Peyer's patch (tissue), 4 donors: ENCODE measurements at regions not wholly inside any gene's neighbourhood (a gene's known extent, or its start where the extent isn't known, plus 50 kb on each side); places are given as distances from the start of the nearest gene placed in this dataset.

Experiments used
- DNase-seq, 3 donors: peaks; one replicate each; pipeline ENCODE4 v3.0.0-alpha.2; 2017 to 2019
- H3K27ac ChIP-seq, 4 donors: fragments of 200-600 bp; sonication (generic); one replicate each; pipeline ENCODE4 v1.5.1; 2016 to 2019
- H3K27me3 ChIP-seq, 2 donors: fragments of 200-600 bp; sonication (generic); one replicate each; pipeline ENCODE4 v1.5.1; 2019
- H3K36me3 ChIP-seq, 3 donors: fragments of 200-600 bp; sonication (generic); one replicate each; pipeline ENCODE4 v1.5.1; 2016 to 2019
- H3K4me1 ChIP-seq, 4 donors: fragments of 200-600 bp; sonication (generic); one replicate each; pipeline ENCODE4 v1.5.1; 2016 to 2019
- H3K4me3 ChIP-seq, 4 donors: fragments of 200-600 bp; sonication (generic); 1 replicate in 3 of 4; 2 replicates in 1 of 4; pipeline ENCODE4 v1.5.1; 2016 to 2019; ENCODE audit warnings: mild to moderate bottlenecking in 1 of 4
- H3K9me3 ChIP-seq, 4 donors: fragments of 200-600 bp; sonication (generic); one replicate each; pipeline ENCODE4 v1.5.1; 2016 to 2019; ENCODE audit warnings: mild to moderate bottlenecking in 1 of 4
- CTCF ChIP-seq, 6 experiments: fragments of 450-650 bp in 4 of 6; fragments of 200-600 bp in 2 of 6; sonication (generic) in 1 of 6; IDR thresholded peaks; one replicate each; pipeline ENCODE4 v1.5.1; 2017 to 2019; ENCODE audit warnings: antibody characterized with exemption in 6 of 6, mild to moderate bottlenecking in 3 of 6, moderate library complexity in 1 of 6
- POLR2A ChIP-seq, 2 donors: fragments of 450-650 bp; IDR thresholded peaks; one replicate each; pipeline ENCODE4 v1.5.1; 2017; ENCODE audit warnings: antibody characterized with exemption in 2 of 2, mild to moderate bottlenecking in 2 of 2, moderate library complexity in 2 of 2

GRCh38 chr4:13238936-13239335 lies 245.2 kb downstream of the RAB28 start:
- Histone ChIP-seq H3K36me3 (no peaks in the 10 kb centered on the region), H3K9me3 (no peaks in the 10 kb centered on the region), H3K27me3 (no peaks in the 10 kb centered on the region), H3K4me1 (no peaks in the 10 kb centered on the region), H3K4me3 (no peak overlapping the region), H3K27ac (no peak overlapping the region)
- TF ChIP-seq POLR2A (IDR thresholded peaks at IDR 0.05) (no peak), CTCF (IDR thresholded peaks at IDR 0.05) (no peak)
- no peak for DNase-seq

- no peak for TF ChIP-seq CTCF (IDR thresholded peaks at IDR 0.05)
- no peak for TF ChIP-seq POLR2A (IDR thresholded peaks at IDR 0.05)
- no peaks in the 10 kb centered on the region for H3K9me3 ChIP-seq
These were observed 247.7 kb downstream of the RAB28 start for GRCh38 chr4:13236485-13236884.

GRCh38 chr4:13233755-13234154 lies 250.4 kb downstream of the RAB28 start:
- TF ChIP-seq POLR2A (IDR thresholded peaks at IDR 0.05), result no peak
- TF ChIP-seq CTCF (IDR thresholded peaks at IDR 0.05), result no peak
- H3K36me3 ChIP-seq, result no peaks in the 10 kb centered on the region
- no peaks in the 10 kb centered on the region for H3K4me1 ChIP-seq
- no peak for DNase-seq
- no peak overlapping the region for H3K27ac ChIP-seq
- H3K9me3 ChIP-seq, result no peaks in the 10 kb centered on the region
- no peaks in the 10 kb centered on the region for H3K27me3 ChIP-seq
- H3K4me3 ChIP-seq, result no peak overlapping the region

More at GRCh38 chr4:13236485-13236884, 247.7 kb downstream of the RAB28 start:
- no peak overlapping the region for H3K4me3 ChIP-seq
- H3K4me1 ChIP-seq, result no peaks in the 10 kb centered on the region
- H3K27ac ChIP-seq, result no peak overlapping the region
- H3K27me3 ChIP-seq, result no peaks in the 10 kb centered on the region
- DNase-seq, result no peak
- no peaks in the 10 kb centered on the region for H3K36me3 ChIP-seq

- Histone ChIP-seq H3K9me3 (no peaks in the 10 kb centered on the region), H3K4me3 (no peak overlapping the region), H3K27me3 (no peaks in the 10 kb centered on the region), H3K4me1 (no peaks in the 10 kb centered on the region), H3K27ac (no peak overlapping the region), H3K36me3 (no peaks in the 10 kb centered on the region)
- no peak for DNase-seq
- TF ChIP-seq CTCF (IDR thresholded peaks at IDR 0.05) (no peak), POLR2A (IDR thresholded peaks at IDR 0.05) (no peak)
These were observed 264.2 kb downstream of the RAB28 start for GRCh38 chr4:13219971-13220370.

- no peak for DNase-seq
These were observed 265.7 kb downstream of the RAB28 start for GRCh38 chr4:13218326-13218958.

More at GRCh38 chr4:13218326-13218958, 265.7 kb downstream of the RAB28 start:
- Histone ChIP-seq H3K27me3 (no peaks in the 10 kb centered on the region), H3K4me1 (no peaks in the 10 kb centered on the region), H3K9me3 (no peaks in the 10 kb centered on the region), H3K27ac (no peak overlapping the region), H3K36me3 (no peaks in the 10 kb centered on the region), H3K4me3 (no peak overlapping the region)
- no peak for TF ChIP-seq POLR2A (IDR thresholded peaks at IDR 0.05)
- TF ChIP-seq CTCF (IDR thresholded peaks at IDR 0.05), result no peak
